ENCODE measurements at regions not wholly inside any gene's neighbourhood (a gene's known extent, or its start where the extent isn't known, plus 50 kb on each side); places are given as distances from the start of the nearest gene placed in this dataset.

DNA sequence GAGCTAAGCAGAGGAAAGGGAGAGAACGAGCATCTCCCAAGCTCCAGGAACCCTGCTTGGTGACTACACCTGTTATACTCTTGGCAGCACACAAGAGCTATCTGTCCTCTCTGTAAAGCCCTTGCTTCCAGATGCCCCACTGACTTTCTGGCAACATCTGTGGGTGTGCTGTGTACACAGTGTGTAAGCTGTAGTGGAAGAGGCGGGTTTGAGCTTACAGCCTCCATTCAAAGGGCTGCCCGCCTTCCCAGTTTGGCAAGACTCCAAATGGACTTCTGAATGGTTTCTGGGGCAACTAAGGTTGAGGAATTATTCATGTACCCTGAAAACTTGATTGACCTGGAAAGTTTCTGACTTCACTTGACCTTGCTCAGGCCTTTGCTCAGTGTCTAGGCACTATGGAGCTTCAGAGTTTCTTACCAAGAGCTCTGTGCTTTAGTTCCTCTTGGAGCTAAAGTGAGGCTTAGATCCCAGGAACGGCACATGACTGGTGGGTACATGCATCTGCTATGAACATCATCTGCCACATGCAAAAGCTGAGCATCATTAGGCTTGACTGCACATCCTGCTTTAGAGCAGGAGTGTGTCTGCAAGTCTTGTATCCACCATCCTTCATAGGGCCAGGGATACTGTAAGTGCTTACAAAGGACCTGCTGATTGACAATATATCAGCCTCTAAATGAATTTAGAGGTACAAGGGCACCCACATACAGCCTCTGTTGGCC lies 290.9 kb upstream of the SIX2 start:
- no peak for DNase-seq

GRCh38 chr2:45299361-45299760 lies 290.1 kb upstream of the SIX2 start:
- no peak for DNase-seq

- no peak for DNase-seq
Measured at GRCh38 chr2:45293182-45293581, 283.9 kb upstream of the SIX2 start.

DNA sequence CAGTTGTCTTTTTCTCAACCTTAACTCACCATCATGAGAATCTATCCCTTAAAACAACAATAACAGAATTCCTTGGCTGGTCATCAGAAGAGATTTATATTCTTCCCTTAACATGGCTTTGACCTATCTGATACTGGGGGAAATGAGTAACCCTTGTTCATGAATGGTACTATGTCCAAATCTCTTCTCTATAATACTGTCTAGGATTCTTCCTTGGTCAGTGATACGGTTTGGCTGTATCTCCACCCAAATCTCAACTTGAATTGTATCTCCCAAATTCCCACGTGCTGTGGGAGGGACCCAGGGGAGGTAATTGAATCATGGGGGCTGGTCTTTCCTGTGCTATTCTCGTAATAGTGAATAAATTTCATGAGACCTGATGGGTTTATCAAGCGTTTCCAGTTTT lies 282.0 kb upstream of the SIX2 start:
- DNase-seq: no peak

DNA sequence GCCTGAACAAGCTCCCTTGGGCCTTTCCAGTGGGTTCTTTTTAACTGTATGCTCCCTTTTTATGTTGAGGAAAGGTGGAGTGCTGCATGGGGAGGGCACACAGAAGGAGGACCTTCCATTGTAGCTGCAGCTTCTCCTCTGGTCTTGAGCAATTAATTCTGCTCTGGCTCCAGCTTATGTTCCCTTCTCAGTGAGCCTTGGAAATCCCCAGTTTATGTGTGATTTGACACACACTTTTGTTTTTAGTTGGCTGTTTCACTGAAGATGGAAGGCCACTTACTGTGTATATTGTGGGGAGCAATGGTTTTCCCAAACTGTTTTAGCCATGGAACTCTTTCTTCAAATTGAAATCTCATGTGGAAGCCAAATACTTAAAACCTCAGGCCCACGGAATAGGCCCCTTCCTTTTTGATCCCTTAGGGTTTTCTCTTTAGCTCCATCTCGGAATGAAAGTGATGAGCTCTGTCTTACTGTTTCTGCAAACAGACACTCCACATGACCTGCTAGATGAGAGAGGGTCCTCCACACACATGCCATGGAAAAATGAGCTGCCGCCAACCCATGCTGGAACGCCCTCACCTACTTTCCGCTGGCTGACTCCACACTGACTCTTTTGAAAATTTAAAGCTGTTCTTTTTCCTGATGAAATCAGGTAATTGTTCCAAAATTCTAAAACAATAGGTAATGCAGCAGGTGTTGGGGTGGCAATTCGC lies 280.9 kb upstream of the SIX2 start:
- no peak for DNase-seq

DNA sequence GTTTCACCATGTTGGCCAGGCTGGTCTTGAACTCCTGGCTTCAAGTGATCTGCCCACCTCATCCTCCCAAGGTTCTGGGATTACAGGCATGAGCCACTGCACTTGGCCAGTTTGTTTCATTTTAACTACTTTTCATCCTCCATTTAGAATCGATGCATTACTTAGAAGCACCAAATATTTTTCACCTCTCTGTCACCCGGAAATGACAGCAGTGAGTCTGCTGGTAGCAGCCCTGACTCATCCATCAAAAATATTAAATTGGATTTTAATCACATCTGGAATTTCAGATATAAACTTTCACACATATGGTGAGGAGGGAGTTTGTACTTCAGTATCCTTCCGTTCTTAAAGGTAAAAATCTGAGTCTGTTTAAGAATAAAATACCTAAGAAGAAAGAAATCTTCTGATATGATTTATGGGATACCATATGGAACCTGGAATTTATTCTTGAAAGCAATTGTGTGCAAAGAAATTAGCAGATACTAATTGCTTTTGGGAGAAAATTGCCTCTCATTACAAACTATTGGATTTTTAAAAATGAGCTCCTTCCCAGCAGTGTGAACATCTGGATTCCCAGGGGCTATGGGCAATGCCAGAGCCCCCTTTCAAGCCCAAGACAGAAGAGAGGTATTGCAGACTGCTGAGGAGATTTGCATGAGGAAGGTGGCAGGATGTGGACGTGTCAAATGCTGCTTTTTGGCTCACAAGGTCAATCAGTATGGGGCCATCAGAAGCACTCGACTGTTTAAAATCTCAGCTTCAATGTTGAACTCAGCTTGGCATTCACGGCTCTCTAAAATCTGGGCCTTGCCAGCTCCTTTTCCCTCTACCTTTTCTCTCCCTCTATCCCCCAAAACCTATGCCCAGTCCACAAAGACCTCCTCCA lies 279.5 kb upstream of the SIX2 start:
- DNase-seq: no peak

GRCh38 chr2:45287045-45287444 lies 277.8 kb upstream of the SIX2 start:
- no peak for DNase-seq

DNA sequence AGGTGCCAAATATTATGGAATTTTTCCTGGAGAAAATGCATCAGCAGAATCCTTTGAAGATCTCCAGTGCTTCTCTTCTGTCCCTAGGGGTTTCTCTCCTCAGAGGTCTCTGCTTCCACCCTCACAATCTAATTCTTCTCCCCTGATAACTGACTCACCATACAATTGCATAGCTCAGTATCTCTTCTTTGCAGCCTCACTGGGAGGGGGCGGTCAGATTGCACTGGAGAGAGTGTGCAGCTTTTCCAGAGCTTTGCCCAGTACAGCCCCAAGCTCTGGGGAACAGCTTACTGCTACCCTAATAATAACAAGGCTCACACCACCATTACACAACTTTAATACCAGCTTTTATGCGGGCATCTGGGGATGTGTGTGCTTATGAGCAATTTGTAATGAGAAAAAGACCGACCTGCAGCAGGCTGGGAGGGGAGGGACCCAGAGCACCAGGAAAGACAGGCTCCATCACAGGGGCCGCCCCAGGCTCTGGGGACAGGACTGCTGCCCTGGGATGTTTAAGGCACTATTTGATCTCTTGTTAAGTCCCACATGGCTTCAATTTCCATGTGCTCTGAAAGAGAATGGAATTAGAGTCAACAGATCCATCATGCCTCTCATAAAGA lies 276.6 kb upstream of the SIX2 start:
- no peak for DNase-seq

GRCh38 chr2:45285311-45285710 lies 276.1 kb upstream of the SIX2 start:
- no peak for DNase-seq

DNA sequence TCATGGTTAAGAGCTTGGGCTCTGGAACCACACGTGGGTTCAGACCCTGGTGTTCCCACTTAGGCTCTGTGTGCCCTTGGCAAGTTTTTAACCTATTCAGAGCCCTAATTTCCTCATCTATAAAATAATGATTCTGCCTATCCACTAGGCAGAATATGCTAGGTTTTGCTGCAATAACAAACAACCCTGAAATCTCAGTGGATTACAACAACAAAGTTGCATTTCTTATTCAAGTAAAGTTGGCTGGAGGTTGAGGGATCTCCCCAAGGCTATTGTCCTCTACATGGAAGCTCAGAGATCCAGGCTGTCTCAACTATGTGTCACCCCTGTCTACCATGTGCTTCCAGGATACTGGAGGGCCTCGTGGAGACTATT lies 275.4 kb upstream of the SIX2 start:
- no peak for DNase-seq

GRCh38 chr2:45283764-45284620 lies 274.7 kb upstream of the SIX2 start:
- no peak for DNase-seq

DNA sequence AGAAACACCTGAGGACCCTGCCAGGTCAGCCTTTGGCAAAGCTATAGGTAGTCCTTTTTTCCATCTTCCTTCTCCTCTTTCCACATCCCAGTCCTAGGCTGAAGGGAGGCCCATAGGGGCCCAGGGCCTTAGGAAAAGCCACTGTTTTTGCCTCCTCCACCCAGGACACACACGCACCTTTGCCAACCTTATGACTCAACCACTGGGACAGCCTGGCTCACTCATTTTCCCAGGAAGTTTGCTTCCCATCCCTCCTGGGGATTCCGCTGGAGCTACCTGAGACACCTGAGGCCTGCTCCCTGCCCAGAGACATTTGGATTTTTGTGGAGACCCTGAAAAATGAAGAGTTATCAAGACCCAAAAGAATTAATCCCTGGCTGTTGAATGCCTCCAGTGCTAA lies 273.4 kb upstream of the SIX2 start:
- DNase-seq: no peak

DNA sequence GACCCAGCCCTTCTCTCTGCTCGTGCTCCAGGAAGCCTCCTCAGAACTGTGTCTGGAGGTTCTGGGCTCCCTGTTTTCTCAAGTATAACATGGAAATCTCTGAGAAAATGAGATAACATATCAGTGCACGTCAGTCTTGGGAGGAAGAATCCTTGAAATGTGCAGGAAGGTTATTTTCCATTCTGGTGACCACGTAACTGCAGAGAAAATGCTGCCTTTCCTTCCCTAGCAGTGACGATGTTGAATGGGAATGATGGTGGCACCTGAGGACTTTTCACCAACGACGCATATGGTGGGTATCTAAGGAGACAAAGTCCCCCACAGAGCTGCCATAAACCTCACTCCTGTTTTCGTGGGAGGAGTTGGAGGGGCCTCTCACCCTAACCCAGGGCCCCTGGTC lies 272.1 kb upstream of the SIX2 start:
- no peak for DNase-seq

- no peak for DNase-seq
Measured at GRCh38 chr2:45280794-45281193, 271.5 kb upstream of the SIX2 start.

GRCh38 chr2:45279356-45279755 lies 270.1 kb upstream of the SIX2 start:
- DNase-seq: no peak

GRCh38 chr2:45278365-45279078 lies 269.3 kb upstream of the SIX2 start:
- no peak for DNase-seq

GRCh38 chr2:45276914-45277313 lies 267.7 kb upstream of the SIX2 start:
- no peak for DNase-seq

DNA sequence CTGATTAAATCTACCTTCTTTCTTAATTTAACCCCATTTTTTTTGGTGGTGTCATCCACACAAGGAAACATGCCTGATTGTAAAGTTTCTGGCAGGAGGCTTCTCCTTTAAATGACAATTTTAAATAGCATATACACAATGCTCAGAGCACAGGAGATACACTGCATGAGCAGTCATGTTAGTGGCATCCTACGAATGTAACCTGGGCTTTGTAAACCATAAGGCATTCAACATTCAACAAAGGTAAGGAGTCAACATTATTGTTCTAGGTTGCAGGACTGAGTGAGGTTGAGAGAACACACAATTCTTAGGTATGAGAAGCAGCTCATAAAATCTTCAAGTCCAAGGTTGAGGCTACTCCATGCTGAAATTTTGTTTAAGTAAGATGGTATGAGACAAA lies 266.6 kb upstream of the SIX2 start:
- no peak for DNase-seq

- DNase-seq: peak; percentile 50
Measured at GRCh38 chr2:45275242-45275805, 266.1 kb upstream of the SIX2 start.

DNA sequence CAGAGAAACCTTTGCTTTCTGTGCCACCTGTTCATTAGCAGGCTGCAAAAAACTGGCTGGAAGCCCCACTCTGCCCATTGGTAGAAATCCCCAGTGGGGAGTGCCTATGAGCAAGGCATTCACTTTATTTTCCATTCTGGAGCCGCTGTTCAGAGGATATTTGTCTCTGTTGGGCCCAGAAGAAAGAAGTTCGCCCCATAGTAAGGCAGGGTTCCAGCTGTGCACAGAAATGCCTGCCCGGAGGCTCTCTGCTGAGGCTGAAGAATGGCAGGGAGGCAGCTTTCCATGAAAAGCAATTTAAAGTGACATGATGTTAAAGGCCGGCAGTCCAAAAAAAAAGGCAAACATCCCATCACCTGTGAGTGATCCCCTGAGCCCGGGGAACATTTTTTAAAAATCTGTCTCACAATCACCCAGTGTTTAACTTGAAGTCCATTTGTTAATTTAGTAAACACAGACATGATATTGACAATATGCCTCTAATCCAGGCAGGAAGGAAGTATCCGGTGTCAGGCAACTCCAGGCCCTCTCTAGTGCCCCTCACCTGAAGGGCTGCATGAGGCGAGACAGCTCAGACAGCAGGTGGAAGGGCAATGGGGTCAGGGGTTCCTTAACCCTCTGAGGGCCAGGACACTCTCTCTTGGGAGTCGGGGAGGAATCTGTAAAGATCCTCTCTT lies 265.1 kb upstream of the SIX2 start:
- DNase-seq: peak; percentile 54

All from eye (tissue), 1 donor.